DND-41 (cell line): ENCODE measurements at regions not wholly inside any gene's neighbourhood (a gene's known extent, or its start where the extent isn't known, plus 50 kb on each side); places are given as distances from the start of the nearest gene placed in this dataset.
"Not testable (repeated sequence)": the region's sequence is repeated elsewhere in the genome, so short reads cannot be mapped to it uniquely, and the experiment has no call there.

ENCODE experiments used
- CTCF ChIP-seq: IDR thresholded peaks from 2 replicates; pipeline ENCODE4 v1.5.1; 2012; ENCODE audit warnings: borderline replicate concordance, low read length, moderate library complexity, mild to moderate bottlenecking; ENCODE audit not compliant: poor library complexity, severe bottlenecking; ENCODE audit errors: extremely low read depth
- EZH2 ChIP-seq: IDR thresholded peaks from 3 replicates; pipeline ENCODE4 v1.6.1; 2012; ENCODE audit warnings: borderline replicate concordance, low read depth, mild to moderate bottlenecking, moderate library complexity, low read length, inconsistent platforms; ENCODE audit not compliant: severe bottlenecking

- TF ChIP-seq CTCF, EZH2: not testable (repeated sequence)
These were observed 342.0 kb downstream of the CNTNAP3B start for GRCh38 chr9:41787270-41787669.
